H9 (cell line): ENCODE measurements at regions not wholly inside any gene's neighbourhood (a gene's known extent, or its start where the extent isn't known, plus 50 kb on each side); places are given as distances from the start of the nearest gene placed in this dataset.

ENCODE experiments used
- DNase-seq: peaks from one replicate; pipeline ENCODE4 v3.0.0-alpha.2; 2017
- H2AFZ ChIP-seq: one replicate; pipeline ENCODE4 v1.6.1; 2013; ENCODE audit warnings: mild to moderate bottlenecking, low read length, control low read depth, moderate library complexity
- H2AK5ac ChIP-seq: 2 replicates; pipeline ENCODE4 v1.6.1; 2013; ENCODE audit warnings: low read length, control low read depth, mixed read lengths; ENCODE audit not compliant: insufficient read length
- H2BK120ac ChIP-seq: one replicate; pipeline ENCODE4 v1.6.1; 2013; ENCODE audit warnings: low read depth, mild to moderate bottlenecking, low read length, control low read depth, inconsistent platforms; ENCODE audit not compliant: poor library complexity, severe bottlenecking
- H2BK12ac ChIP-seq: 2 replicates; pipeline ENCODE4 v1.6.1; 2013; ENCODE audit warnings: low read length, control low read depth, mixed read lengths, low read depth; ENCODE audit not compliant: insufficient read length
- H2BK15ac ChIP-seq: 2 replicates; pipeline ENCODE4 v1.6.1; 2013; ENCODE audit warnings: low read depth, low read length, control low read depth
- H2BK20ac ChIP-seq: one replicate; pipeline ENCODE4 v1.6.1; 2013; ENCODE audit warnings: low read depth, mild to moderate bottlenecking, low read length, control low read depth, inconsistent platforms; ENCODE audit not compliant: poor library complexity, severe bottlenecking
- H2BK5ac ChIP-seq: 2 replicates; pipeline ENCODE4 v1.6.1; 2013; ENCODE audit warnings: low read length, control low read depth, mixed read lengths; ENCODE audit not compliant: insufficient read length
- H3K14ac ChIP-seq: 2 replicates; pipeline ENCODE4 v1.6.1; 2013; ENCODE audit warnings: low read length, control low read depth; ENCODE audit not compliant: insufficient read depth
- H3K18ac ChIP-seq: 2 replicates; pipeline ENCODE4 v1.6.1; 2013; ENCODE audit warnings: low read depth, mild to moderate bottlenecking, mixed read lengths, low read length, control low read depth; ENCODE audit not compliant: insufficient read length
- H3K23ac ChIP-seq: 2 replicates; pipeline ENCODE4 v1.6.1; 2013; ENCODE audit warnings: low read length, control low read depth, mixed read lengths, low read depth; ENCODE audit not compliant: insufficient read length
- H3K23me2 ChIP-seq: 2 replicates; pipeline ENCODE4 v1.6.1; 2013; ENCODE audit warnings: low read depth, mild to moderate bottlenecking, mixed read lengths, low read length, control low read depth; ENCODE audit not compliant: insufficient read length, poor library complexity, severe bottlenecking
- H3K27ac ChIP-seq: 2 replicates; pipeline ENCODE4 v1.5.1; 2013; ENCODE audit warnings: low read length, control low read depth, mixed read lengths, low read depth; ENCODE audit not compliant: insufficient read length
- H3K27me3 ChIP-seq: 2 replicates; pipeline ENCODE4 v1.6.1; 2013; ENCODE audit warnings: low read length, control low read depth, inconsistent platforms; ENCODE audit not compliant: insufficient read depth
- H3K4ac ChIP-seq: 2 replicates; pipeline ENCODE4 v1.6.1; 2013; ENCODE audit warnings: low read depth, mild to moderate bottlenecking, control low read depth, inconsistent platforms, low read length, moderate library complexity
- H3K4me1 ChIP-seq: 2 replicates; pipeline ENCODE4 v1.6.1; 2013; ENCODE audit warnings: low read length, control low read depth, inconsistent platforms; ENCODE audit not compliant: insufficient read depth
- H3K4me2 ChIP-seq: 2 replicates; pipeline ENCODE4 v1.6.1; 2013; ENCODE audit warnings: low read length, control low read depth, mixed read lengths; ENCODE audit not compliant: insufficient read length, insufficient read depth
- H3K56ac ChIP-seq: 2 replicates; pipeline ENCODE4 v1.6.1; 2013; ENCODE audit warnings: low read depth, mild to moderate bottlenecking, mixed read lengths, low read length, control low read depth; ENCODE audit not compliant: insufficient read length
- H3K79me1 ChIP-seq: 2 replicates; pipeline ENCODE4 v1.6.1; 2013; ENCODE audit warnings: low read depth, mild to moderate bottlenecking, moderate library complexity, low read length, control low read depth, inconsistent platforms; ENCODE audit not compliant: insufficient read depth, poor library complexity, severe bottlenecking
- H3K79me2 ChIP-seq: 2 replicates; pipeline ENCODE4 v1.6.1; 2013; ENCODE audit warnings: low read length, control low read depth, inconsistent platforms; ENCODE audit not compliant: insufficient read depth
- H3K9ac ChIP-seq: 2 replicates; pipeline ENCODE4 v1.6.1; 2013; ENCODE audit warnings: low read length, control low read depth, mixed read lengths; ENCODE audit not compliant: insufficient read length; ENCODE audit errors: extremely low read depth
- H3K9me3 ChIP-seq: one replicate; pipeline ENCODE4 v1.6.1; 2013; ENCODE audit warnings: low read depth, low read length, inconsistent platforms; ENCODE audit not compliant: control insufficient read depth
- H3T11ph ChIP-seq: one replicate; pipeline ENCODE4 v1.6.1; 2013; ENCODE audit warnings: mild to moderate bottlenecking, low read length, control low read depth, inconsistent platforms
- H4K20me1 ChIP-seq: one replicate; pipeline ENCODE4 v1.6.1; 2013; ENCODE audit not compliant: control insufficient read depth, insufficient read length, insufficient read depth
- H4K5ac ChIP-seq: 2 replicates; pipeline ENCODE4 v1.6.1; 2013; ENCODE audit warnings: low read depth, mild to moderate bottlenecking, mixed read lengths, low read length, control low read depth; ENCODE audit not compliant: insufficient read length
- H4K8ac ChIP-seq: replicated peaks from 2 replicates; pipeline ENCODE4 v1.6.1; 2013; ENCODE audit warnings: low read length, control low read depth, mixed read lengths, low read depth; ENCODE audit not compliant: insufficient read length
- H4K91ac ChIP-seq: 2 replicates; pipeline ENCODE4 v1.6.1; 2013; ENCODE audit warnings: low read depth, mild to moderate bottlenecking, moderate library complexity, mixed read lengths, low read length, control low read depth; ENCODE audit not compliant: insufficient read length
- H3K27ac Mint-ChIP-seq, 3 experiments: 2 replicates in 2 of 3; 3 replicates in 1 of 3; pipeline ENCODE4 v1.8.0; 2020 to 2021; ENCODE audit warnings: mixed read lengths in 3 of 3, mild to moderate bottlenecking in 1 of 3, moderate library complexity in 1 of 3
- H3K27me3 Mint-ChIP-seq: 2 replicates; pipeline ENCODE4 v1.8.0; 2021; ENCODE audit warnings: low read depth, mild to moderate bottlenecking, moderate library complexity, mixed read lengths
- H3K36me3 Mint-ChIP-seq, 3 experiments: 2 replicates in 2 of 3; 3 replicates in 1 of 3; pipeline ENCODE4 v1.8.0; 2020 to 2021; ENCODE audit warnings: low read depth in 3 of 3, mixed read lengths in 3 of 3; ENCODE audit not compliant: insufficient read depth in 1 of 3
- H3K4me1 Mint-ChIP-seq, 2 experiments: 2 replicates each; pipeline ENCODE4 v1.8.0; 2020; ENCODE audit warnings: mixed read lengths in 2 of 2
- H3K4me3 Mint-ChIP-seq, 2 experiments: 2 replicates in 1 of 2; 3 replicates in 1 of 2; pipeline ENCODE4 v1.8.0; 2020 to 2021; ENCODE audit warnings: mild to moderate bottlenecking in 2 of 2, mixed read lengths in 2 of 2, moderate library complexity in 1 of 2
- H3K9me3 Mint-ChIP-seq, 2 experiments: 2 replicates in 1 of 2; 3 replicates in 1 of 2; pipeline ENCODE4 v1.8.0; 2020; ENCODE audit warnings: mild to moderate bottlenecking in 2 of 2, mixed read lengths in 2 of 2, moderate library complexity in 1 of 2
- TF ChIP-seq, protein P1 (sequence below): fragments of 200-600 bp; sonication (generic); conservative IDR thresholded peaks from 3 replicates; pipeline ENCODE4 v1.8.0; 2021; ENCODE audit warnings: antibody characterized with exemption, mild to moderate bottlenecking

DNA sequence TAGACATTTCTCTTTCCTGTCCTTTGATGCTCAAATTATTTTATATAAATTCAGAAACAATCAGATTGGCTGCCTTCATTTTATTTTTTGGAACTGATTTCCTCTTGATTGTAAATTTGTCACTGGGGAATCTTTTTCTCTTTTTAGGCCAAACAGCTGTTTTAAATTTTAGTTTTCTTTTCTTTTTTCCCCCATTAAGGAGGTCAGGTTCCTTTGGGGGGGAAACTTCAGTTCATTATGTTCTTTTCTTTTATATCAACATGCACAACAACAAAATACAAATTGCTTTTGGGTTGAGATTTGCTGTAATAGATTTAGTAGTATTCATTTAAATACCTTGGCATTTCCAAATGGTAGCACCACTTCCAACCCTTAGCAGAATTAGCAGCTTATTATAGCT is 264.8 kb upstream of the SPRY2 start:
- H2BK20ac ChIP-seq, result no peak overlapping the region
- no peak overlapping the region for H2BK120ac ChIP-seq
- H2BK5ac ChIP-seq, result no peak overlapping the region
- no peaks in the 10 kb centered on the region for H3K4me1 Mint-ChIP-seq
- H2AFZ ChIP-seq, result no peak overlapping the region
- H3K27ac ChIP-seq, result no peak overlapping the region
- H3K4ac ChIP-seq, result no peak overlapping the region
- no peak overlapping the region for H4K8ac ChIP-seq
- no peak overlapping the region for H3K18ac ChIP-seq
- DNase-seq, result no peak
- H4K20me1 ChIP-seq, result no peaks in the 10 kb centered on the region
- H3K23ac ChIP-seq, result no peak overlapping the region
- H3K23me2 ChIP-seq, result no peaks in the 10 kb centered on the region
- no peaks in the 10 kb centered on the region for H3K79me2 ChIP-seq
- no peaks in the 10 kb centered on the region for H3K79me1 ChIP-seq
- H3K27me3 ChIP-seq, result no peaks in the 10 kb centered on the region
- no peak overlapping the region for H4K91ac ChIP-seq
- H3K27me3 Mint-ChIP-seq, result no peaks in the 10 kb centered on the region
- TF ChIP-seq, protein P1, sequence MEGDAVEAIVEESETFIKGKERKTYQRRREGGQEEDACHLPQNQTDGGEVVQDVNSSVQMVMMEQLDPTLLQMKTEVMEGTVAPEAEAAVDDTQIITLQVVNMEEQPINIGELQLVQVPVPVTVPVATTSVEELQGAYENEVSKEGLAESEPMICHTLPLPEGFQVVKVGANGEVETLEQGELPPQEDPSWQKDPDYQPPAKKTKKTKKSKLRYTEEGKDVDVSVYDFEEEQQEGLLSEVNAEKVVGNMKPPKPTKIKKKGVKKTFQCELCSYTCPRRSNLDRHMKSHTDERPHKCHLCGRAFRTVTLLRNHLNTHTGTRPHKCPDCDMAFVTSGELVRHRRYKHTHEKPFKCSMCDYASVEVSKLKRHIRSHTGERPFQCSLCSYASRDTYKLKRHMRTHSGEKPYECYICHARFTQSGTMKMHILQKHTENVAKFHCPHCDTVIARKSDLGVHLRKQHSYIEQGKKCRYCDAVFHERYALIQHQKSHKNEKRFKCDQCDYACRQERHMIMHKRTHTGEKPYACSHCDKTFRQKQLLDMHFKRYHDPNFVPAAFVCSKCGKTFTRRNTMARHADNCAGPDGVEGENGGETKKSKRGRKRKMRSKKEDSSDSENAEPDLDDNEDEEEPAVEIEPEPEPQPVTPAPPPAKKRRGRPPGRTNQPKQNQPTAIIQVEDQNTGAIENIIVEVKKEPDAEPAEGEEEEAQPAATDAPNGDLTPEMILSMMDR, result no peak
- H3K14ac ChIP-seq, result no peak overlapping the region
- H3K4me3 Mint-ChIP-seq, result no peak overlapping the region
- no peak overlapping the region for H3K4me2 ChIP-seq
- no peak overlapping the region for H2BK15ac ChIP-seq
- no peaks in the 10 kb centered on the region for H3K4me1 ChIP-seq
- no peaks in the 10 kb centered on the region for H3K9me3 ChIP-seq
- no peak overlapping the region for H3K9ac ChIP-seq
- no peak overlapping the region for H2BK12ac ChIP-seq
- H3K56ac ChIP-seq, result no peak overlapping the region
- H2AK5ac ChIP-seq, result no peak overlapping the region
- H3K27ac Mint-ChIP-seq, result no peak overlapping the region
- no peaks in the 10 kb centered on the region for H3K36me3 Mint-ChIP-seq
- no peak overlapping the region for H3T11ph ChIP-seq
- no peaks in the 10 kb centered on the region; a peak in 1 of 5 replicates for H3K9me3 Mint-ChIP-seq
- H4K5ac ChIP-seq, result no peak overlapping the region
